Epithelial cell of proximal tubule (primary cell): ENCODE measurements at regions not wholly inside any gene's neighbourhood (a gene's known extent, or its start where the extent isn't known, plus 50 kb on each side); places are given as distances from the start of the nearest gene placed in this dataset.

Source experiments
- DNase-seq: peaks from one replicate; pipeline ENCODE4 v3.0.0-alpha.2; 2011; ENCODE audit warnings: low read depth
- H3K4me3 ChIP-seq: 2 replicates; pipeline ENCODE4 v1.5.1; 2011; ENCODE audit warnings: low read depth, mild to moderate bottlenecking, low read length
- CTCF ChIP-seq: conservative IDR thresholded peaks from 2 replicates; pipeline ENCODE4 v1.5.1; 2012; ENCODE audit warnings: low read depth, mild to moderate bottlenecking, low read length

- no peak for TF ChIP-seq CTCF
- H3K4me3 ChIP-seq: no peak overlapping the region
- DNase-seq: no peak
Observed at GRCh38 chr18:1213126-1213525, 308.5 kb downstream of the ADCYAP1 start.

- no peak overlapping the region for H3K4me3 ChIP-seq
- DNase-seq: no peak
- TF ChIP-seq CTCF: no peak
Observed at GRCh38 chr18:1222880-1223279, 318.2 kb downstream of the ADCYAP1 start.

GRCh38 chr18:1227025-1227424, 322.4 kb downstream of the ADCYAP1 start:
- no peak for DNase-seq
- no peak overlapping the region for H3K4me3 ChIP-seq
- TF ChIP-seq CTCF: no peak

- no peak overlapping the region for H3K4me3 ChIP-seq
- no peak for TF ChIP-seq CTCF
- DNase-seq: no peak
Observed at GRCh38 chr18:1229634-1230033, 325.0 kb downstream of the ADCYAP1 start.

- TF ChIP-seq CTCF: no peak
- no peak for DNase-seq
- no peak overlapping the region for H3K4me3 ChIP-seq
Observed at GRCh38 chr18:1232867-1233266, 328.2 kb downstream of the ADCYAP1 start.

GRCh38 chr18:1240701-1241100, 336.0 kb downstream of the ADCYAP1 start:
- no peak for DNase-seq
- no peak overlapping the region for H3K4me3 ChIP-seq
- no peak for TF ChIP-seq CTCF

GRCh38 chr18:1244397-1245122, 339.9 kb downstream of the ADCYAP1 start:
- DNase-seq: no peak
- no peak for TF ChIP-seq CTCF
- no peak overlapping the region for H3K4me3 ChIP-seq
